Ovary (tissue), 7 donors: ENCODE measurements at regions not wholly inside any gene's neighbourhood (a gene's known extent, or its start where the extent isn't known, plus 50 kb on each side); places are given as distances from the start of the nearest gene placed in this dataset.

Experiments used
- DNase-seq, 5 donors: peaks; one replicate each; pipeline ENCODE4 v3.0.0-alpha.2; 2019 to 2020
- H3K27ac ChIP-seq, 2 donors: fragments of 200-600 bp; one replicate each; pipeline versions ENCODE4 v1.5.1 to v1.8.0; 2019 to 2022
- H3K27me3 ChIP-seq: fragments of 200-600 bp; one replicate; pipeline ENCODE4 v1.8.0; 2022
- H3K36me3 ChIP-seq: fragments of 200-600 bp; sonication (generic); one replicate; pipeline ENCODE4 v1.5.1; 2019
- H3K4me1 ChIP-seq: one replicate; pipeline ENCODE4 v1.8.1; 2013; ENCODE audit warnings: mild to moderate bottlenecking, moderate library complexity; ENCODE audit not compliant: insufficient read depth
- H3K4me3 ChIP-seq: fragments of 200-600 bp; sonication (generic); one replicate; pipeline ENCODE4 v1.5.1; 2017
- H3K9me3 ChIP-seq, 2 donors: fragments of 200-600 bp in 1 of 2; sonication (generic) in 1 of 2; one replicate each; pipeline versions ENCODE4 v1.5.1 to v1.8.1; 2013 to 2019; ENCODE audit warnings: mild to moderate bottlenecking in 1 of 2, moderate library complexity in 1 of 2
- CTCF ChIP-seq, 3 donors: fragments of 450-650 bp in 2 of 3; fragments of 200-600 bp in 1 of 3; IDR thresholded peaks; one replicate each; pipeline versions ENCODE4 v1.5.1 to v1.8.0; 2016 to 2022; ENCODE audit warnings: antibody characterized with exemption in 3 of 3, mild to moderate bottlenecking in 1 of 3
- EP300 ChIP-seq: sonication (generic); formaldehyde crosslinking; IDR thresholded peaks from one replicate; pipeline ENCODE4 v1.6.1; 2017; ENCODE audit warnings: antibody characterized with exemption
- POLR2A ChIP-seq: fragments of 450-650 bp; IDR thresholded peaks from one replicate; pipeline ENCODE4 v1.6.1; 2017; ENCODE audit warnings: antibody characterized with exemption, mild to moderate bottlenecking, moderate library complexity
- WGBS, 3 donors: extraction: QIAGEN DNeasy Blood & Tissue Kit in 1 of 3; methylation state at CpG; one replicate each; pipeline versions ENCODE4 v1.1.5 to v1.1.7; 2013 to 2017; 5-methylcytosine and 5-hydroxymethylcytosine counted together
- intact Hi-C, 4 donors: fragments of 100-400 bp; cut with DNase I; formaldehyde crosslinking; loops; one replicate each; pipeline versions ENCODE4 v1.11.0 to v1.15.1; 2022 to 2023
- donor health status: DM: no; HTN: no; CAD: no; lungs with moderate emphysema.
- donor health status: DM: no; HTN: no; CAD: no.
- donor health status: Bipolar disorder and iron deficiency.
- donor health status: DM: no; HTN: no; CAD: no.
- donor health status: DM: yes; HTN: yes; CAD: no.

- Histone ChIP-seq H3K27me3 (no peaks in the 10 kb centered on the region), H3K36me3 (no peaks in the 10 kb centered on the region), H3K27ac (no peak overlapping the region), H3K4me1 (peaks cover 3% of the 10 kb centered on the region), H3K9me3 (no peaks in the 10 kb centered on the region), H3K4me3 (no peak overlapping the region)
- DNase-seq: no peak
- 89 to 91% (median 90%) methylated on average over 3 of the region's 3 CpGs for WGBS, 3 donors
- TF ChIP-seq POLR2A: no peak
- TF ChIP-seq EP300: no peak
- no peak for TF ChIP-seq CTCF (IDR thresholded peaks at IDR 0.05)
- intact Hi-C loops: no loop called here
These were observed 62.8 kb upstream of the KY start for GRCh38 chr3:134713671-134714070.

GRCh38 chr3:134718726-134719125 is 67.9 kb upstream of the KY start:
- DNase-seq: no peak
- Histone ChIP-seq H3K4me1 (no peaks in the 10 kb centered on the region), H3K27ac (no peak overlapping the region), H3K4me3 (no peak overlapping the region), H3K27me3 (no peaks in the 10 kb centered on the region), H3K9me3 (no peaks in the 10 kb centered on the region), H3K36me3 (no peaks in the 10 kb centered on the region)
- intact Hi-C loops: no loop called here
- WGBS, 3 donors: 10 to 17% (median 14%) methylated on average over 4 of the region's 4 CpGs
- no peak for TF ChIP-seq POLR2A
- no peak for TF ChIP-seq EP300
- TF ChIP-seq CTCF (IDR thresholded peaks at IDR 0.05): no peak

GRCh38 chr3:134721214-134721613 is 70.4 kb upstream of the KY start:
- TF ChIP-seq EP300: no peak
- TF ChIP-seq CTCF (IDR thresholded peaks at IDR 0.05): no peak
- no peak for TF ChIP-seq POLR2A
- Histone ChIP-seq H3K27ac (no peak overlapping the region), H3K4me1 (no peaks in the 10 kb centered on the region), H3K4me3 (no peak overlapping the region), H3K36me3 (no peaks in the 10 kb centered on the region), H3K27me3 (no peaks in the 10 kb centered on the region), H3K9me3 (no peaks in the 10 kb centered on the region)
- WGBS, 3 donors: 36 to 53% (median 41%) methylated on average over 1 of the region's 1 CpG
- intact Hi-C loops: no loop called here
- no peak for DNase-seq

GRCh38 chr3:134722969-134723368 is 72.1 kb upstream of the EPHB1 start:
- Histone ChIP-seq H3K36me3 (no peaks in the 10 kb centered on the region), H3K9me3 (no peaks in the 10 kb centered on the region), H3K4me3 (no peak overlapping the region), H3K27ac (no peak overlapping the region), H3K27me3 (no peaks in the 10 kb centered on the region), H3K4me1 (no peaks in the 10 kb centered on the region)
- no peak for TF ChIP-seq POLR2A
- no peak for TF ChIP-seq CTCF (IDR thresholded peaks at IDR 0.05)
- TF ChIP-seq EP300: no peak
- 81 to 93% (median 81%) methylated on average over 2 of the region's 2 CpGs for WGBS, 3 donors
- DNase-seq: no peak
- intact Hi-C loops: no loop called here

- intact Hi-C loops: no loop called here
- Histone ChIP-seq H3K9me3 (no peaks in the 10 kb centered on the region), H3K27ac (no peak overlapping the region), H3K27me3 (no peaks in the 10 kb centered on the region), H3K36me3 (no peaks in the 10 kb centered on the region), H3K4me1 (no peaks in the 10 kb centered on the region), H3K4me3 (no peak overlapping the region)
- DNase-seq: no peak
- WGBS, 3 donors: 73 to 88% (median 85%) methylated on average over 3 of the region's 3 CpGs
- TF ChIP-seq POLR2A: no peak
- TF ChIP-seq EP300: no peak
- no peak for TF ChIP-seq CTCF (IDR thresholded peaks at IDR 0.05)
These were observed 65.4 kb upstream of the EPHB1 start for GRCh38 chr3:134729649-134730048.
